WTC11 (cell line): ENCODE measurements at regions not wholly inside any gene's neighbourhood (a gene's known extent, or its start where the extent isn't known, plus 50 kb on each side); places are given as distances from the start of the nearest gene placed in this dataset.

Experiments used
- ATAC-seq: fragments of 200-7000 bp; cut with Tn5 transposase; 2 replicates; pipeline ENCODE4 v1.10.0; 2021; ENCODE audit warnings: mild to moderate bottlenecking, moderate library complexity
- CTCF ChIA-PET: fragments of 300-600 bp; sonication (Branson Sonifier 250); formaldehyde crosslinking; loops from one replicate; lab custom pipeline; 2021; ENCODE audit warnings: antibody characterized with exemption; lab: Charles Lee
- POLR2A ChIA-PET: fragments of 350-600 bp; sonication (Branson Sonifier 250); formaldehyde crosslinking; loops from one replicate; lab custom pipeline; 2021; ENCODE audit warnings: antibody characterized with exemption; lab: Charles Lee
- DNase-seq: peaks from one replicate; pipeline ENCODE4 v3.0.0; 2021; ENCODE audit warnings: low spot score
- H3K27ac Mint-ChIP-seq: 2 replicates; pipeline ENCODE4 v1.8.0; 2021; ENCODE audit warnings: mixed read lengths
- H3K27me3 Mint-ChIP-seq: 2 replicates; pipeline ENCODE4 v1.8.0; 2021; ENCODE audit warnings: low read depth, mild to moderate bottlenecking, moderate library complexity, mixed read lengths
- H3K36me3 Mint-ChIP-seq: 2 replicates; pipeline ENCODE4 v1.8.0; 2021; ENCODE audit warnings: mixed read lengths
- H3K4me1 Mint-ChIP-seq: 2 replicates; pipeline ENCODE4 v1.8.0; 2022; ENCODE audit warnings: mixed read lengths
- H3K4me3 Mint-ChIP-seq: 2 replicates; pipeline ENCODE4 v1.8.0; 2021; ENCODE audit warnings: mild to moderate bottlenecking, moderate library complexity, mixed read lengths
- H3K9me3 Mint-ChIP-seq: 2 replicates; pipeline ENCODE4 v1.8.0; 2021; ENCODE audit warnings: mixed read lengths
- AFF4 ChIP-seq: sonication (generic); formaldehyde crosslinking; IDR thresholded peaks from 2 replicates; pipeline ENCODE4 v1.8.1; 2023; ENCODE audit warnings: mild to moderate bottlenecking, missing genetic modification reagents, borderline replicate concordance
- CREM ChIP-seq: sonication (generic); formaldehyde crosslinking; IDR thresholded peaks from 2 replicates; pipeline ENCODE4 v1.8.1; 2022; ENCODE audit warnings: mild to moderate bottlenecking, missing genetic modification reagents, moderate library complexity
- ERG ChIP-seq: fragments of 250-450 bp; sonication (Bioruptor Pico); IDR thresholded peaks from 2 replicates; pipeline ENCODE4 v1.8.0; 2021; ENCODE audit warnings: mild to moderate bottlenecking
- ETV6 ChIP-seq: sonication (generic); formaldehyde crosslinking; IDR thresholded peaks from 2 replicates; pipeline ENCODE4 v1.8.1; 2022; ENCODE audit warnings: mild to moderate bottlenecking, missing genetic modification reagents
- GABPB1 ChIP-seq: sonication (generic); formaldehyde crosslinking; IDR thresholded peaks from 2 replicates; pipeline ENCODE4 v1.8.1; 2023; ENCODE audit warnings: mild to moderate bottlenecking, missing genetic modification reagents
- HMGA2 ChIP-seq: fragments of 250-450 bp; sonication (Bioruptor Pico); IDR thresholded peaks from 2 replicates; pipeline ENCODE4 v1.4.0; 2021; ENCODE audit warnings: mild to moderate bottlenecking, moderate library complexity
- MYBL2 ChIP-seq: sonication (generic); formaldehyde crosslinking; IDR thresholded peaks from 2 replicates; pipeline ENCODE4 v1.8.1; 2023; ENCODE audit warnings: mild to moderate bottlenecking, moderate library complexity, missing genetic modification reagents
- RELA ChIP-seq: sonication (generic); formaldehyde crosslinking; IDR thresholded peaks from 2 replicates; pipeline ENCODE4 v1.8.1; 2022; ENCODE audit warnings: missing genetic modification reagents, mild to moderate bottlenecking, borderline replicate concordance
- RORB ChIP-seq: fragments of 250-450 bp; sonication (Bioruptor Pico); IDR thresholded peaks from 2 replicates; pipeline ENCODE4 v1.9.0; 2021; ENCODE audit warnings: mild to moderate bottlenecking
- TCF7 ChIP-seq: sonication (generic); formaldehyde crosslinking; IDR thresholded peaks from 2 replicates; pipeline ENCODE4 v1.8.0; 2022; ENCODE audit warnings: mild to moderate bottlenecking, low read depth, missing genetic modification reagents, moderate library complexity
- TEAD4 ChIP-seq: sonication (generic); formaldehyde crosslinking; IDR thresholded peaks from 2 replicates; pipeline ENCODE4 v1.8.0; 2022; ENCODE audit warnings: mild to moderate bottlenecking, missing genetic modification reagents
- USF2 ChIP-seq: sonication (generic); formaldehyde crosslinking; IDR thresholded peaks from 2 replicates; pipeline ENCODE4 v1.8.1; 2023; ENCODE audit warnings: mild to moderate bottlenecking, missing genetic modification reagents, moderate library complexity
- ZNF219 ChIP-seq: sonication (generic); formaldehyde crosslinking; IDR thresholded peaks from 2 replicates; pipeline ENCODE4 v1.8.0; 2023; ENCODE audit warnings: missing genetic modification reagents, mild to moderate bottlenecking, borderline replicate concordance
- ZNF512 ChIP-seq: sonication (generic); formaldehyde crosslinking; IDR thresholded peaks from 2 replicates; pipeline ENCODE4 v1.8.1; 2022; ENCODE audit warnings: missing genetic modification reagents, borderline replicate concordance
- TF ChIP-seq, protein P1 (sequence below): sonication (generic); formaldehyde crosslinking; IDR thresholded peaks from 2 replicates; pipeline ENCODE4 v1.8.1; 2022; ENCODE audit warnings: low read depth, mild to moderate bottlenecking, moderate library complexity, missing genetic modification reagents, borderline replicate concordance
- TF ChIP-seq, protein P2 (sequence below): sonication (generic); formaldehyde crosslinking; IDR thresholded peaks from 2 replicates; pipeline ENCODE4 v1.8.0; 2022; ENCODE audit warnings: mild to moderate bottlenecking, missing genetic modification reagents
- TF ChIP-seq, protein P3 (sequence below): sonication (generic); formaldehyde crosslinking; IDR thresholded peaks from 2 replicates; pipeline ENCODE4 v1.8.1; 2023; ENCODE audit warnings: mild to moderate bottlenecking, missing genetic modification reagents
- TF ChIP-seq, protein P4 (sequence below): sonication (generic); formaldehyde crosslinking; conservative IDR thresholded peaks from 2 replicates; pipeline ENCODE4 v1.8.1; 2022; ENCODE audit warnings: mild to moderate bottlenecking, missing genetic modification reagents

GRCh38 chr6:135651964-135652755, 154.6 kb upstream of the AHI1 start (continued):
- TF ChIP-seq, protein P1, sequence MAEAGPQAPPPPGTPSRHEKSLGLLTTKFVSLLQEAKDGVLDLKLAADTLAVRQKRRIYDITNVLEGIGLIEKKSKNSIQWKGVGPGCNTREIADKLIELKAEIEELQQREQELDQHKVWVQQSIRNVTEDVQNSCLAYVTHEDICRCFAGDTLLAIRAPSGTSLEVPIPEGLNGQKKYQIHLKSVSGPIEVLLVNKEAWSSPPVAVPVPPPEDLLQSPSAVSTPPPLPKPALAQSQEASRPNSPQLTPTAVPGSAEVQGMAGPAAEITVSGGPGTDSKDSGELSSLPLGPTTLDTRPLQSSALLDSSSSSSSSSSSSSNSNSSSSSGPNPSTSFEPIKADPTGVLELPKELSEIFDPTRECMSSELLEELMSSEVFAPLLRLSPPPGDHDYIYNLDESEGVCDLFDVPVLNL (CRISPR knock-in tag) = no peak
- TF ChIP-seq, protein P2, sequence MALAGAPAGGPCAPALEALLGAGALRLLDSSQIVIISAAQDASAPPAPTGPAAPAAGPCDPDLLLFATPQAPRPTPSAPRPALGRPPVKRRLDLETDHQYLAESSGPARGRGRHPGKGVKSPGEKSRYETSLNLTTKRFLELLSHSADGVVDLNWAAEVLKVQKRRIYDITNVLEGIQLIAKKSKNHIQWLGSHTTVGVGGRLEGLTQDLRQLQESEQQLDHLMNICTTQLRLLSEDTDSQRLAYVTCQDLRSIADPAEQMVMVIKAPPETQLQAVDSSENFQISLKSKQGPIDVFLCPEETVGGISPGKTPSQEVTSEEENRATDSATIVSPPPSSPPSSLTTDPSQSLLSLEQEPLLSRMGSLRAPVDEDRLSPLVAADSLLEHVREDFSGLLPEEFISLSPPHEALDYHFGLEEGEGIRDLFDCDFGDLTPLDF (CRISPR knock-in tag) = no peak
- TF ChIP-seq AFF4 = no peak

DNA sequence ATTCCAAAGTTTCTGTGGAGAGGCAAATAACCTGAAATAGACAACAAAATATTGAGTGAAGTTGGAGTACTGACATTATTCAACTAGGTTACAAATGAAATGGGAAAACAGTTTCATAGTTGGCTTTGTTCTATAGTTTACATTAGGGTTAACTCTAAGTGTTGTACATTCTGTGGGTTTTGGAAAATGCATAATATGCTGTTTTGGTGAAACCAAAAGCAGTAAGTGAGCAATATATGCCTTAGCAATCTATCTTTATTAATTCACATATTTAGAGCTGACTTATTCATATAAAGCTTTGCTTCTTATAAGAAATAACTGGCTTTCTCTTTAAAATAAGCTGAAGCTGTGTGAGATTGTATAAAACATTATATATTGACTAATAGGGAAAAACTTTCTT, 157.5 kb upstream of the AHI1 start:
- ChIA-PET CTCF (no interaction called here), POLR2A (no interaction called here)
- H3K27ac Mint-ChIP-seq = no peak overlapping the region
- no peak for ATAC-seq
- H3K4me1 Mint-ChIP-seq = peaks cover 7% of the 10 kb centered on the region
- H3K9me3 Mint-ChIP-seq = peaks cover 48% of the 10 kb centered on the region
- TF ChIP-seq, protein P1 (CRISPR knock-in tag) = no peak
- no peak for TF ChIP-seq USF2 (CRISPR knock-in tag)
- no peak for TF ChIP-seq MYBL2 (CRISPR knock-in tag)
- no peak for TF ChIP-seq GABPB1
- TF ChIP-seq CREM (CRISPR knock-in tag) = no peak
- no peak for TF ChIP-seq ERG (CRISPR knock-in tag)
- TF ChIP-seq, protein P3, sequence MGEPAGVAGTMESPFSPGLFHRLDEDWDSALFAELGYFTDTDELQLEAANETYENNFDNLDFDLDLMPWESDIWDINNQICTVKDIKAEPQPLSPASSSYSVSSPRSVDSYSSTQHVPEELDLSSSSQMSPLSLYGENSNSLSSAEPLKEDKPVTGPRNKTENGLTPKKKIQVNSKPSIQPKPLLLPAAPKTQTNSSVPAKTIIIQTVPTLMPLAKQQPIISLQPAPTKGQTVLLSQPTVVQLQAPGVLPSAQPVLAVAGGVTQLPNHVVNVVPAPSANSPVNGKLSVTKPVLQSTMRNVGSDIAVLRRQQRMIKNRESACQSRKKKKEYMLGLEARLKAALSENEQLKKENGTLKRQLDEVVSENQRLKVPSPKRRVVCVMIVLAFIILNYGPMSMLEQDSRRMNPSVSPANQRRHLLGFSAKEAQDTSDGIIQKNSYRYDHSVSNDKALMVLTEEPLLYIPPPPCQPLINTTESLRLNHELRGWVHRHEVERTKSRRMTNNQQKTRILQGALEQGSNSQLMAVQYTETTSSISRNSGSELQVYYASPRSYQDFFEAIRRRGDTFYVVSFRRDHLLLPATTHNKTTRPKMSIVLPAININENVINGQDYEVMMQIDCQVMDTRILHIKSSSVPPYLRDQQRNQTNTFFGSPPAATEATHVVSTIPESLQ = no peak
- TF ChIP-seq ETV6 (CRISPR knock-in tag) = no peak
- TF ChIP-seq HMGA2 (CRISPR knock-in tag) = no peak
- TF ChIP-seq ZNF219 (CRISPR knock-in tag) = no peak
- TF ChIP-seq RORB (CRISPR knock-in tag) = no peak
- no peak for TF ChIP-seq ZNF512
- TF ChIP-seq RELA = no peak
- no peak for TF ChIP-seq TCF7 (CRISPR knock-in tag)
- TF ChIP-seq, protein P4, sequence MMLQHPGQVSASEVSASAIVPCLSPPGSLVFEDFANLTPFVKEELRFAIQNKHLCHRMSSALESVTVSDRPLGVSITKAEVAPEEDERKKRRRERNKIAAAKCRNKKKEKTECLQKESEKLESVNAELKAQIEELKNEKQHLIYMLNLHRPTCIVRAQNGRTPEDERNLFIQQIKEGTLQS (CRISPR knock-in tag) = no peak
- no peak for TF ChIP-seq TEAD4
- DNase-seq = no peak
- no peak overlapping the region for H3K4me3 Mint-ChIP-seq
- no peaks in the 10 kb centered on the region for H3K27me3 Mint-ChIP-seq
- H3K36me3 Mint-ChIP-seq = peaks cover 25% of the 10 kb centered on the region
